ENCODE measurements at regions not wholly inside any gene's neighbourhood (a gene's known extent, or its start where the extent isn't known, plus 50 kb on each side); places are given as distances from the start of the nearest gene placed in this dataset.

- no peak for FAIRE-seq
- H2AFZ ChIP-seq (ENCODE audit: low read depth, low read length) = no peak overlapping the region
- no peak overlapping the region for H3K27ac ChIP-seq (ENCODE audit: low read depth, low read length)
- no peaks in the 10 kb centered on the region for H3K27me3 Mint-ChIP-seq (ENCODE audit: low read depth, unreplicated experiment)
- H3K4me2 ChIP-seq (ENCODE audit: low read length) = no peak overlapping the region
- no peaks in the 10 kb centered on the region for H3K36me3 Mint-ChIP-seq (ENCODE audit: low read depth, unreplicated experiment)
- no peaks in the 10 kb centered on the region for H4K20me1 ChIP-seq (ENCODE audit: insufficient read depth, low read length)
- H3K9me3 ChIP-seq (ENCODE audit: insufficient read depth, low read depth, low read length) = no peaks in the 10 kb centered on the region
- H3K9me3 Mint-ChIP-seq (ENCODE audit: unreplicated experiment) = peaks cover 2% of the 10 kb centered on the region
- no peaks in the 10 kb centered on the region for H3K36me3 ChIP-seq (ENCODE audit: insufficient read depth, low read length)
- H3K4me3 Mint-ChIP-seq (ENCODE audit: unreplicated experiment) = no peak overlapping the region
- no peak for DNase-seq (ENCODE audit: low read depth)
- H3K4me1 Mint-ChIP-seq (ENCODE audit: low read depth, unreplicated experiment) = peaks cover 9% of the 10 kb centered on the region
- H3K4me3 ChIP-seq (ENCODE audit: insufficient read depth, low read depth, low read length) = no peak overlapping the region
- H3K79me2 ChIP-seq (ENCODE audit: insufficient read depth, low read length) = no peaks in the 10 kb centered on the region
- TF ChIP-seq EZH2 (IDR thresholded peaks at IDR 0.05; ENCODE audit: insufficient read depth, low read length) = no peak
- TF ChIP-seq CTCF (IDR thresholded peaks at IDR 0.05; ENCODE audit: insufficient read depth, low read depth, low read length) = no peak
- no peak overlapping the region for H3K27ac Mint-ChIP-seq (ENCODE audit: unreplicated experiment)
- H3K27me3 ChIP-seq (ENCODE audit: insufficient read depth, low read length) = no peaks in the 10 kb centered on the region
- no peaks in the 10 kb centered on the region for H3K4me1 ChIP-seq (ENCODE audit: insufficient read depth, low read length)
- H3K9ac ChIP-seq (ENCODE audit: low read length) = no peak overlapping the region
These were observed 322.5 kb upstream of the FAM78B start for GRCh38 chr1:166489356-166489669.

- no peak overlapping the region for H3K4me2 ChIP-seq (ENCODE audit: low read length)
These were observed 323.1 kb upstream of the FAM78B start for GRCh38 chr1:166489670-166490436.

More at GRCh38 chr1:166489670-166490436, 323.1 kb upstream of the FAM78B start:
- Histone ChIP-seq H3K79me2 (ENCODE audit: insufficient read depth, low read length) (no peaks in the 10 kb centered on the region), H3K4me1 (ENCODE audit: insufficient read depth, low read length) (no peaks in the 10 kb centered on the region), H3K9me3 (ENCODE audit: insufficient read depth, low read depth, low read length) (no peaks in the 10 kb centered on the region), H2AFZ (ENCODE audit: low read depth, low read length) (no peak overlapping the region), H3K4me3 (ENCODE audit: insufficient read depth, low read depth, low read length) (no peak overlapping the region), H4K20me1 (ENCODE audit: insufficient read depth, low read length) (no peaks in the 10 kb centered on the region), H3K36me3 (ENCODE audit: insufficient read depth, low read length) (no peaks in the 10 kb centered on the region), H3K27me3 (ENCODE audit: insufficient read depth, low read length) (no peaks in the 10 kb centered on the region), H3K9ac (ENCODE audit: low read length) (no peak overlapping the region), H3K27ac (ENCODE audit: low read depth, low read length) (no peak overlapping the region)
- FAIRE-seq (no peak), DNase-seq (ENCODE audit: low read depth) (no peak)
- TF ChIP-seq CTCF (IDR thresholded peaks at IDR 0.05; ENCODE audit: insufficient read depth, low read depth, low read length) (no peak), EZH2 (IDR thresholded peaks at IDR 0.05; ENCODE audit: insufficient read depth, low read length) (no peak)
- Mint-ChIP-seq H3K4me1 (ENCODE audit: low read depth, unreplicated experiment) (peaks cover 9% of the 10 kb centered on the region), H3K4me3 (ENCODE audit: unreplicated experiment) (no peak overlapping the region), H3K27ac (ENCODE audit: unreplicated experiment) (no peak overlapping the region), H3K9me3 (ENCODE audit: unreplicated experiment) (peaks cover 3% of the 10 kb centered on the region), H3K36me3 (ENCODE audit: low read depth, unreplicated experiment) (no peaks in the 10 kb centered on the region), H3K27me3 (ENCODE audit: low read depth, unreplicated experiment) (no peaks in the 10 kb centered on the region)
